IPS-15b (cell line): ENCODE measurements at regions not wholly inside any gene's neighbourhood (a gene's known extent, or its start where the extent isn't known, plus 50 kb on each side); places are given as distances from the start of the nearest gene placed in this dataset.

Experiments used
- H3K27me3 ChIP-seq: one replicate; pipeline ENCODE4 v1.6.1; 2013; ENCODE audit warnings: low read length; ENCODE audit not compliant: control insufficient read depth, insufficient read depth
- H3K36me3 ChIP-seq: one replicate; pipeline ENCODE4 v1.6.1; 2013; ENCODE audit warnings: low read length; ENCODE audit not compliant: control insufficient read depth, insufficient read depth
- H3K4me1 ChIP-seq: one replicate; pipeline ENCODE4 v1.6.1; 2013; ENCODE audit warnings: mild to moderate bottlenecking, low read length; ENCODE audit not compliant: control insufficient read depth, insufficient read depth
- H3K4me3 ChIP-seq: one replicate; pipeline ENCODE4 v1.5.1; 2013; ENCODE audit warnings: low read depth, low read length
- H3K9ac ChIP-seq: one replicate; pipeline ENCODE4 v1.6.1; 2013; ENCODE audit warnings: low read depth, mild to moderate bottlenecking, low read length
- H3K9me3 ChIP-seq: one replicate; pipeline ENCODE4 v1.6.1; 2013; ENCODE audit warnings: mild to moderate bottlenecking, low read length; ENCODE audit not compliant: control insufficient read depth, insufficient read depth

- Histone ChIP-seq H3K27me3 (no peaks in the 10 kb centered on the region), H3K4me1 (no peaks in the 10 kb centered on the region), H3K4me3 (no peak overlapping the region), H3K36me3 (no peaks in the 10 kb centered on the region), H3K9me3 (no peaks in the 10 kb centered on the region), H3K9ac (no peak overlapping the region)
Observed at GRCh38 chr5:17157916-17158529, 59.4 kb upstream of the BASP1 start.

- H3K36me3 ChIP-seq = no peaks in the 10 kb centered on the region
- H3K9me3 ChIP-seq = no peaks in the 10 kb centered on the region
- no peaks in the 10 kb centered on the region for H3K27me3 ChIP-seq
- H3K4me3 ChIP-seq = no peak overlapping the region
- H3K9ac ChIP-seq = no peak overlapping the region
- H3K4me1 ChIP-seq = peaks cover 14% of the 10 kb centered on the region
Observed at GRCh38 chr5:17160756-17161040, 56.7 kb upstream of the BASP1 start.

GRCh38 chr5:17161662-17162061, 55.8 kb upstream of the BASP1 start:
- Histone ChIP-seq H3K36me3 (no peaks in the 10 kb centered on the region), H3K9me3 (no peaks in the 10 kb centered on the region), H3K27me3 (no peaks in the 10 kb centered on the region), H3K9ac (no peak overlapping the region), H3K4me1 (peaks cover 14% of the 10 kb centered on the region), H3K4me3 (no peak overlapping the region)

GRCh38 chr5:17163221-17163620, 54.2 kb upstream of the BASP1 start:
- H3K4me1 ChIP-seq = peaks cover 28% of the 10 kb centered on the region
- H3K9ac ChIP-seq = no peak overlapping the region
- H3K4me3 ChIP-seq = no peak overlapping the region
- no peaks in the 10 kb centered on the region for H3K36me3 ChIP-seq
- H3K9me3 ChIP-seq = no peaks in the 10 kb centered on the region
- no peaks in the 10 kb centered on the region for H3K27me3 ChIP-seq

- peaks cover 28% of the 10 kb centered on the region for H3K4me1 ChIP-seq
- H3K9me3 ChIP-seq = no peaks in the 10 kb centered on the region
- H3K9ac ChIP-seq = no peak overlapping the region
- no peaks in the 10 kb centered on the region for H3K27me3 ChIP-seq
- H3K36me3 ChIP-seq = no peaks in the 10 kb centered on the region
- no peak overlapping the region for H3K4me3 ChIP-seq
Observed at GRCh38 chr5:17167171-17167891, 50.1 kb upstream of the BASP1 start.
